Right lobe of liver (tissue), 4 donors: ENCODE measurements at regions not wholly inside any gene's neighbourhood (a gene's known extent, or its start where the extent isn't known, plus 50 kb on each side); places are given as distances from the start of the nearest gene placed in this dataset.

Experiments
- POLR2A ChIP-seq: fragments of 450-650 bp; IDR thresholded peaks from one replicate; pipeline ENCODE4 v1.6.1; 2017; ENCODE audit warnings: antibody characterized with exemption, mild to moderate bottlenecking
- TF ChIP-seq, protein P1 (sequence below), 4 donors: fragments of 200-600 bp in 3 of 4; fragments of 450-650 bp in 1 of 4; IDR thresholded peaks; one replicate each; pipeline versions ENCODE4 v1.5.1 to v1.8.0; 2016 to 2022; ENCODE audit warnings: antibody characterized with exemption in 4 of 4, mild to moderate bottlenecking in 2 of 4
- donor health status: DM: no; HTN: no; CAD: no.
- donor health status: DM: no; HTN: no; CAD: no.
- donor health status: DM: no; HTN: yes; CAD: no.

DNA sequence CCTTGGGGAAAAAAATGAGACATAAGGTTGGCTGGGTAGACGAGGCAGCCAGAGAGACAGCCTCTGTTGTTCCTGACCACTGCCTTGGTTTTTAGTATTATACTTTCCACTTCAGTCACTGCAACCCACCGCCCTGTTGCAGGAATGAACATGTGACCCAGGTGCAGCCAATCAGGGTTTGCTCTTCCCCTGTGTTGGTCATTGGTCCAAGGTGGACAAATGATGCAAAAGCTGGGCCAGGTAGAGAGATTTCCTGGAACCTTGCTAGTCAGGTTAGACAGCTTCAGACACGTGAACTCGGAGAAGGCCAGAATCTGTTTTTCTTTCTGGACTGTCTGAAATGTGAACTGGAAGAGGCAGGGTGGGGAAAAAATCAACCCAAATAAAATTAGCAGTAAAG, 452.4 kb upstream of the RBFOX1 start:
- TF ChIP-seq POLR2A = no peak
- TF ChIP-seq, protein P1, sequence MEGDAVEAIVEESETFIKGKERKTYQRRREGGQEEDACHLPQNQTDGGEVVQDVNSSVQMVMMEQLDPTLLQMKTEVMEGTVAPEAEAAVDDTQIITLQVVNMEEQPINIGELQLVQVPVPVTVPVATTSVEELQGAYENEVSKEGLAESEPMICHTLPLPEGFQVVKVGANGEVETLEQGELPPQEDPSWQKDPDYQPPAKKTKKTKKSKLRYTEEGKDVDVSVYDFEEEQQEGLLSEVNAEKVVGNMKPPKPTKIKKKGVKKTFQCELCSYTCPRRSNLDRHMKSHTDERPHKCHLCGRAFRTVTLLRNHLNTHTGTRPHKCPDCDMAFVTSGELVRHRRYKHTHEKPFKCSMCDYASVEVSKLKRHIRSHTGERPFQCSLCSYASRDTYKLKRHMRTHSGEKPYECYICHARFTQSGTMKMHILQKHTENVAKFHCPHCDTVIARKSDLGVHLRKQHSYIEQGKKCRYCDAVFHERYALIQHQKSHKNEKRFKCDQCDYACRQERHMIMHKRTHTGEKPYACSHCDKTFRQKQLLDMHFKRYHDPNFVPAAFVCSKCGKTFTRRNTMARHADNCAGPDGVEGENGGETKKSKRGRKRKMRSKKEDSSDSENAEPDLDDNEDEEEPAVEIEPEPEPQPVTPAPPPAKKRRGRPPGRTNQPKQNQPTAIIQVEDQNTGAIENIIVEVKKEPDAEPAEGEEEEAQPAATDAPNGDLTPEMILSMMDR (IDR thresholded peaks at IDR 0.05) = no peak
